ENCODE measurements at regions not wholly inside any gene's neighbourhood (a gene's known extent, or its start where the extent isn't known, plus 50 kb on each side); places are given as distances from the start of the nearest gene placed in this dataset.

DNA sequence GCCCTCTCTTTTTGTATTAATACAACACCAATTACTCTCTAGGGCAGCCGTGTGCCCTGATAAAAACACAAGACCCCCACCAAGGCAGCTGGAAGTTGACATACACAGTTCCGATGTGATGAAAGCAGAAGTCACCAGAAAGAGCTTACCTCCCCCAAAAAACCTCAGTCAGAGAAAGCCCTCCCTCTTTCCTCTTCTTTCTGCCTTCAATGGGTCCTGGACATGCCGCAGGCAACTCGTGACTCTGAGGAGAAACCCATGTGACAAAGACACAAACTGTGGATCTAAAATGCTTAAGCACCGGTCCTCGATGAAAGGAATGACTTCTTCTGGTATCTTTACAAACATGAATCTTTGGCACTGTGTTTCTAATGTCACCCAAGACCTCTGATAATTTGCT lies 117.7 kb upstream of the CCDC28A start:
- TF ChIP-seq EZH2 (IDR thresholded peaks at IDR 0.05; ENCODE audit: low read depth): no peak
- TF ChIP-seq, protein P1, sequence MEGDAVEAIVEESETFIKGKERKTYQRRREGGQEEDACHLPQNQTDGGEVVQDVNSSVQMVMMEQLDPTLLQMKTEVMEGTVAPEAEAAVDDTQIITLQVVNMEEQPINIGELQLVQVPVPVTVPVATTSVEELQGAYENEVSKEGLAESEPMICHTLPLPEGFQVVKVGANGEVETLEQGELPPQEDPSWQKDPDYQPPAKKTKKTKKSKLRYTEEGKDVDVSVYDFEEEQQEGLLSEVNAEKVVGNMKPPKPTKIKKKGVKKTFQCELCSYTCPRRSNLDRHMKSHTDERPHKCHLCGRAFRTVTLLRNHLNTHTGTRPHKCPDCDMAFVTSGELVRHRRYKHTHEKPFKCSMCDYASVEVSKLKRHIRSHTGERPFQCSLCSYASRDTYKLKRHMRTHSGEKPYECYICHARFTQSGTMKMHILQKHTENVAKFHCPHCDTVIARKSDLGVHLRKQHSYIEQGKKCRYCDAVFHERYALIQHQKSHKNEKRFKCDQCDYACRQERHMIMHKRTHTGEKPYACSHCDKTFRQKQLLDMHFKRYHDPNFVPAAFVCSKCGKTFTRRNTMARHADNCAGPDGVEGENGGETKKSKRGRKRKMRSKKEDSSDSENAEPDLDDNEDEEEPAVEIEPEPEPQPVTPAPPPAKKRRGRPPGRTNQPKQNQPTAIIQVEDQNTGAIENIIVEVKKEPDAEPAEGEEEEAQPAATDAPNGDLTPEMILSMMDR (conservative IDR thresholded peaks at IDR 0.05): no peak
- Histone ChIP-seq H3K4me2 (no peak overlapping the region), H3K79me2 (ENCODE audit: low read depth) (peaks cover 70% of the 10 kb centered on the region), H3K4me3 (no peak overlapping the region), H2AFZ (no peak overlapping the region), H3K9me2 (ENCODE audit: insufficient read depth) (no peaks in the 10 kb centered on the region), H3K27ac (no peak overlapping the region), H3K9me3 (ENCODE audit: insufficient read depth, low read depth) (no peaks in the 10 kb centered on the region), H3K27me3 (ENCODE audit: insufficient read depth, low read depth) (no peaks in the 10 kb centered on the region), H3K36me3 (ENCODE audit: low read depth) (no peaks in the 10 kb centered on the region), H3F3A (ENCODE audit: insufficient read depth, low read depth) (0 out of 2 replicates have a peak, but pooled peaks cover 3% of the 10 kb centered on the region), H3K4me1 (replicated peaks; ENCODE audit: insufficient read depth) (peaks cover 19% of the 10 kb centered on the region), H4K20me1 (ENCODE audit: insufficient read depth) (no peaks in the 10 kb centered on the region; the same call in 1 of the 2 replicates)
- no TSS peak for BruUV-seq (replicated peaks)
- no peak for DNase-seq
- POLR2A ChIA-PET (ENCODE audit: unreplicated experiment): interaction anchor here (0.6 kb wide), 1 partner anchor 27 kb away, joined by 5 read pairs; no protein-coding TSS in a partner anchor
- intact Hi-C loops (cut with micrococcal nuclease; ENCODE audit: unreplicated experiment): no loop called here
- CTCF ChIA-PET: no interaction called here

DNA sequence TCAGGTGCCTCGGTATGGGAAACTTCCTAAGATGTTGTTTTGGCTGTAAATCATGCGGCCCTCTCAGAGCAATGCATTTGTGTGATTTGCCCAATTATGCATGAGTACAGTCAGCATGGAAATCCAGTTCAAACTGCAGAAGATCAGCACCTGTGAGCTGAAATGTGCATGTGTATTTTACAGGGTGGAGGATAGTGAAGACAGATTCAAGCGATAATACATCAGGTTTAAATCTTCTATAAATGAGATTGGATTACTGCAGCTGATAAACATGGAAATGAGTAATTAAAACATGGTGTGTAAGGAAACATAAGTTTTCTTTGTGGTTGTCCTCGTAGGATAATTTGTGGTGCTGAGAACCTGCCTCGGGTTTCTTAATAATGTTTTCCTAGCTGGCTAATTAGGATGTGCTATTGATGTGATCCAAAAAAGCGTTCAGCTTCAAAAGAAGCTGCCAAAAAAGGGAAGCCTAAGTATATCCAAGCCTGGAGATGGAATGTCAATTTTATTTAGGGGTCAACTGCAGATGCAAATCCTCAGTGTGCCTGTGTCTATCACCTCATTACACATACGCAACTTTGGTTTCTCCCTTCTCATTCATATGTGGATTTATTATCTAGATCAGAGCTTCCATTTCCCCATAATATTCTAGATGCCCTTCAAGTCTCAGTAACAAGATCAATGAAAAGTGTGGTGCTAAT lies 117.1 kb upstream of the CCDC28A start:
- DNase-seq: no peak
- Histone ChIP-seq H3F3A (ENCODE audit: insufficient read depth, low read depth) (0 out of 2 replicates have a peak, but pooled peaks cover 3% of the 10 kb centered on the region), H3K36me3 (ENCODE audit: low read depth) (no peaks in the 10 kb centered on the region), H3K27ac (no peak overlapping the region), H3K9me3 (ENCODE audit: insufficient read depth, low read depth) (no peaks in the 10 kb centered on the region), H3K27me3 (ENCODE audit: insufficient read depth, low read depth) (no peaks in the 10 kb centered on the region), H4K20me1 (ENCODE audit: insufficient read depth) (no peaks in the 10 kb centered on the region; the same call in 1 of the 2 replicates), H3K9me2 (ENCODE audit: insufficient read depth) (no peaks in the 10 kb centered on the region), H3K4me3 (no peak overlapping the region), H3K79me2 (ENCODE audit: low read depth) (peaks cover 74% of the 10 kb centered on the region), H2AFZ (no peak overlapping the region), H3K4me1 (replicated peaks; ENCODE audit: insufficient read depth) (peaks cover 24% of the 10 kb centered on the region), H3K4me2 (no peak overlapping the region)
- ChIA-PET POLR2A (ENCODE audit: unreplicated experiment) (interaction anchor here (0.6 kb wide), 1 partner anchor 27 kb away, joined by 5 read pairs; no protein-coding TSS in a partner anchor), CTCF (no interaction called here)
- no peak for TF ChIP-seq EZH2 (IDR thresholded peaks at IDR 0.05; ENCODE audit: low read depth)
- intact Hi-C loops (cut with micrococcal nuclease; ENCODE audit: unreplicated experiment): no loop called here
- BruUV-seq (replicated peaks): no TSS peak

DNA sequence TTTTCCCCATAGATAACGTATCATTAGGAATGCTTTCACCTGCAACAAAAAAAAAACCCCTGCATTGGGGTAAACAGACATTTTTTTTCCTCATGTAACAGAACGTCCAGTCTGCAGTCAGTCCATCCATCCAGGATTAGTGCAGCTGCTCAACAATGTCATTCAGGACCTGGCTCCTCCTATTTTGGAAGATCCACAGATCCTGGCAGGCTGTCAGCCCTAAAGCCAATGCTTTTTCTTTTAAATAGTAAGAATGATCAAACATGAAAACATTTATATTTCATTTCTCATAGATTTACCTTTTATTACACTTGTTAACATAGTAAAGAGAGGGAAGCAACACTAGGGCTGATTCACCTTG lies 116.5 kb upstream of the CCDC28A start:
- Histone ChIP-seq H3K4me3 (no peak overlapping the region), H3F3A (ENCODE audit: insufficient read depth, low read depth) (peaks cover 8% of the 10 kb centered on the region; the same call in 1 of the 2 replicates), H3K4me2 (no peak overlapping the region), H3K4me1 (replicated peaks; ENCODE audit: insufficient read depth) (peaks cover 30% of the 10 kb centered on the region), H3K27ac (no peak overlapping the region), H3K27me3 (ENCODE audit: insufficient read depth, low read depth) (no peaks in the 10 kb centered on the region), H3K79me2 (ENCODE audit: low read depth) (peaks cover 80% of the 10 kb centered on the region), H3K9me3 (ENCODE audit: insufficient read depth, low read depth) (no peaks in the 10 kb centered on the region), H3K36me3 (ENCODE audit: low read depth) (no peaks in the 10 kb centered on the region), H3K9me2 (ENCODE audit: insufficient read depth) (no peaks in the 10 kb centered on the region), H4K20me1 (ENCODE audit: insufficient read depth) (no peaks in the 10 kb centered on the region; the same call in 1 of the 2 replicates), H2AFZ (no peak overlapping the region)
- ChIA-PET CTCF (no interaction called here), POLR2A (ENCODE audit: unreplicated experiment) (no interaction called here)
- no peak for TF ChIP-seq EZH2 (IDR thresholded peaks at IDR 0.05; ENCODE audit: low read depth)
- TF ChIP-seq, protein P1 (conservative IDR thresholded peaks at IDR 0.05): no peak
- intact Hi-C loops (cut with micrococcal nuclease; ENCODE audit: unreplicated experiment): no loop called here
- no TSS peak for BruUV-seq (replicated peaks)
- DNase-seq: no peak

Data from PC-9 (cell line).